ENCODE measurements at regions not wholly inside any gene's neighbourhood (a gene's known extent, or its start where the extent isn't known, plus 50 kb on each side); places are given as distances from the start of the nearest gene placed in this dataset.

DNA sequence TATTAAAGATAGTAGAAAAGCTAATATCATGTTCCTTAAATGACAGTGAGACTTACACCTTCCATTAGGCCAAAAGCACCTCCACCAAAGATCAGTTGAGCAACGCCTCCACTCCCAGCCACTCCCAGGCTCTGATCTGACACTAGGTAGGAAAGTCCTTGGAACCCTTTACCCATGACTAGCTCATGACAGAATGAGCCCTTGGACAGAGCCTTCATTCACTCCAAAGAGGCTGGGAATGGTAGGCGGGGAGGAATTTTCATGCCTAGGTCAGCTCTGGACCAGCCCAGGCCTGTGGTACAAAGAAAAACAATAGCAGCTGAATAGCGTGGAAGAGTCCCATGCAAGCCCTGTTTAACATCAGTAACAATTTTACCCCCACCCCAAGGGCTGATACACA lies 493.7 kb downstream of the NR2F1-AS1 start:
- TF ChIP-seq POLR2AphosphoS5 (IDR thresholded peaks at IDR 0.05) = no peak
- no peak for TF ChIP-seq SMC3 (conservative IDR thresholded peaks at IDR 0.05; ENCODE audit: poor library complexity)
- TF ChIP-seq EZH2 (IDR thresholded peaks at IDR 0.05; ENCODE audit: borderline replicate concordance, insufficient read depth, low read length, poor library complexity, severe bottlenecking) = no peak
- TF ChIP-seq, protein P1, sequence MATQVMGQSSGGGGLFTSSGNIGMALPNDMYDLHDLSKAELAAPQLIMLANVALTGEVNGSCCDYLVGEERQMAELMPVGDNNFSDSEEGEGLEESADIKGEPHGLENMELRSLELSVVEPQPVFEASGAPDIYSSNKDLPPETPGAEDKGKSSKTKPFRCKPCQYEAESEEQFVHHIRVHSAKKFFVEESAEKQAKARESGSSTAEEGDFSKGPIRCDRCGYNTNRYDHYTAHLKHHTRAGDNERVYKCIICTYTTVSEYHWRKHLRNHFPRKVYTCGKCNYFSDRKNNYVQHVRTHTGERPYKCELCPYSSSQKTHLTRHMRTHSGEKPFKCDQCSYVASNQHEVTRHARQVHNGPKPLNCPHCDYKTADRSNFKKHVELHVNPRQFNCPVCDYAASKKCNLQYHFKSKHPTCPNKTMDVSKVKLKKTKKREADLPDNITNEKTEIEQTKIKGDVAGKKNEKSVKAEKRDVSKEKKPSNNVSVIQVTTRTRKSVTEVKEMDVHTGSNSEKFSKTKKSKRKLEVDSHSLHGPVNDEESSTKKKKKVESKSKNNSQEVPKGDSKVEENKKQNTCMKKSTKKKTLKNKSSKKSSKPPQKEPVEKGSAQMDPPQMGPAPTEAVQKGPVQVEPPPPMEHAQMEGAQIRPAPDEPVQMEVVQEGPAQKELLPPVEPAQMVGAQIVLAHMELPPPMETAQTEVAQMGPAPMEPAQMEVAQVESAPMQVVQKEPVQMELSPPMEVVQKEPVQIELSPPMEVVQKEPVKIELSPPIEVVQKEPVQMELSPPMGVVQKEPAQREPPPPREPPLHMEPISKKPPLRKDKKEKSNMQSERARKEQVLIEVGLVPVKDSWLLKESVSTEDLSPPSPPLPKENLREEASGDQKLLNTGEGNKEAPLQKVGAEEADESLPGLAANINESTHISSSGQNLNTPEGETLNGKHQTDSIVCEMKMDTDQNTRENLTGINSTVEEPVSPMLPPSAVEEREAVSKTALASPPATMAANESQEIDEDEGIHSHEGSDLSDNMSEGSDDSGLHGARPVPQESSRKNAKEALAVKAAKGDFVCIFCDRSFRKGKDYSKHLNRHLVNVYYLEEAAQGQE (IDR thresholded peaks at IDR 0.05; ENCODE audit: borderline replicate concordance) = no peak
- TF ChIP-seq, protein P2, sequence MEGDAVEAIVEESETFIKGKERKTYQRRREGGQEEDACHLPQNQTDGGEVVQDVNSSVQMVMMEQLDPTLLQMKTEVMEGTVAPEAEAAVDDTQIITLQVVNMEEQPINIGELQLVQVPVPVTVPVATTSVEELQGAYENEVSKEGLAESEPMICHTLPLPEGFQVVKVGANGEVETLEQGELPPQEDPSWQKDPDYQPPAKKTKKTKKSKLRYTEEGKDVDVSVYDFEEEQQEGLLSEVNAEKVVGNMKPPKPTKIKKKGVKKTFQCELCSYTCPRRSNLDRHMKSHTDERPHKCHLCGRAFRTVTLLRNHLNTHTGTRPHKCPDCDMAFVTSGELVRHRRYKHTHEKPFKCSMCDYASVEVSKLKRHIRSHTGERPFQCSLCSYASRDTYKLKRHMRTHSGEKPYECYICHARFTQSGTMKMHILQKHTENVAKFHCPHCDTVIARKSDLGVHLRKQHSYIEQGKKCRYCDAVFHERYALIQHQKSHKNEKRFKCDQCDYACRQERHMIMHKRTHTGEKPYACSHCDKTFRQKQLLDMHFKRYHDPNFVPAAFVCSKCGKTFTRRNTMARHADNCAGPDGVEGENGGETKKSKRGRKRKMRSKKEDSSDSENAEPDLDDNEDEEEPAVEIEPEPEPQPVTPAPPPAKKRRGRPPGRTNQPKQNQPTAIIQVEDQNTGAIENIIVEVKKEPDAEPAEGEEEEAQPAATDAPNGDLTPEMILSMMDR (IDR thresholded peaks at IDR 0.05; ENCODE audit: poor library complexity, severe bottlenecking) = no peak
- no peak for TF ChIP-seq EP300 (conservative IDR thresholded peaks at IDR 0.05; ENCODE audit: poor library complexity, severe bottlenecking)
- Histone ChIP-seq H3K27ac (ENCODE audit: low read length) (no peak overlapping the region), H3K9me3 (ENCODE audit: low read length) (no peaks in the 10 kb centered on the region)

DNA sequence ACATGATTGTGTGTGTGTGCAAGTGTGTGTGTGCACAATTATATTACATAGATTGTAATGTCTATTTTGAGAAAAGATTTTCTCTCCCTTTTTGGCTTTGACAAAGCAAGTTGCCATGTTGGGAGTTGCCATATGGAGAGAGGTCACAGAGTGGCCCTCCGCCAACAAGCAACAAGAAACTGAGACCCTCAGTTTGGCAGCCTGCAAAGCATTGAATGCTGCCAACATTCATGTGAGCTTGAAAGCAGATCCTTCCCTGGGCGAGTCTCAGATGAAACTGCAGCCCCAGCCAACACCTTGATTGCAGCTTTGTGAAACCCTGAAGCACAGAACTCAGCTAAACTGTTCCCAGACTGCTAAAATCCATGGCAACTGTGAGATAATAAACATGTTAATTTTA lies 498.0 kb downstream of the NR2F1-AS1 start:
- Histone ChIP-seq H3K9me3 (ENCODE audit: low read length) (no peaks in the 10 kb centered on the region), H3K27me3 (ENCODE audit: insufficient read depth, low read depth, low read length) (no peaks in the 10 kb centered on the region), H3K9ac (ENCODE audit: low read length) (no peak overlapping the region), H3K79me2 (replicated peaks; ENCODE audit: insufficient read depth, low read length) (no peaks in the 10 kb centered on the region), H3K4me2 (ENCODE audit: low read length) (no peak overlapping the region), H3K4me3 (ENCODE audit: low read length) (no peak overlapping the region), H3F3A (ENCODE audit: insufficient read depth, low read length, poor library complexity, severe bottlenecking) (no peaks in the 10 kb centered on the region), H2AFZ (ENCODE audit: low read depth, low read length) (no peak overlapping the region), H3K27ac (ENCODE audit: low read length) (no peak overlapping the region), H4K20me1 (ENCODE audit: insufficient read depth) (no peaks in the 10 kb centered on the region), H3K9me2 (ENCODE audit: insufficient read depth, low read length) (no peaks in the 10 kb centered on the region), H3K36me3 (ENCODE audit: insufficient read depth, low read length) (no peaks in the 10 kb centered on the region)
- TF ChIP-seq RAD21 (conservative IDR thresholded peaks at IDR 0.05) (no peak), TAF1 (IDR thresholded peaks at IDR 0.05; ENCODE audit: low read depth) (no peak), SMC3 (conservative IDR thresholded peaks at IDR 0.05; ENCODE audit: poor library complexity) (no peak), POLR2AphosphoS5 (IDR thresholded peaks at IDR 0.05) (no peak), EZH2 (IDR thresholded peaks at IDR 0.05; ENCODE audit: borderline replicate concordance, insufficient read depth, low read length, poor library complexity, severe bottlenecking) (no peak), MXI1 (conservative IDR thresholded peaks at IDR 0.05; ENCODE audit: poor library complexity, severe bottlenecking) (no peak), EP300 (conservative IDR thresholded peaks at IDR 0.05; ENCODE audit: poor library complexity, severe bottlenecking) (no peak)
- TF ChIP-seq, protein P1 (IDR thresholded peaks at IDR 0.05; ENCODE audit: borderline replicate concordance) = no peak
- TF ChIP-seq, protein P2 (IDR thresholded peaks at IDR 0.05; ENCODE audit: poor library complexity, severe bottlenecking) = no peak

More for the DNA sequence above, 493.7 kb downstream of the NR2F1-AS1 start:
- no peak overlapping the region for H3K9ac ChIP-seq (ENCODE audit: low read length)
- no peaks in the 10 kb centered on the region for H4K20me1 ChIP-seq (ENCODE audit: insufficient read depth)
- H3K4me3 ChIP-seq (ENCODE audit: low read length) = no peak overlapping the region
- no peaks in the 10 kb centered on the region for H3K27me3 ChIP-seq (ENCODE audit: insufficient read depth, low read depth, low read length)
- no peak overlapping the region for H2AFZ ChIP-seq (ENCODE audit: low read depth, low read length)
- H3K79me2 ChIP-seq (replicated peaks; ENCODE audit: insufficient read depth, low read length) = no peaks in the 10 kb centered on the region
- no peaks in the 10 kb centered on the region for H3K9me2 ChIP-seq (ENCODE audit: insufficient read depth, low read length)
- H3F3A ChIP-seq (ENCODE audit: insufficient read depth, low read length, poor library complexity, severe bottlenecking) = no peaks in the 10 kb centered on the region
- H3K36me3 ChIP-seq (ENCODE audit: insufficient read depth, low read length) = no peaks in the 10 kb centered on the region
- no peak overlapping the region for H3K4me2 ChIP-seq (ENCODE audit: low read length)
